Mesenchymal stem cell (in vitro differentiated cells and primary cell): ENCODE measurements at regions not wholly inside any gene's neighbourhood (a gene's known extent, or its start where the extent isn't known, plus 50 kb on each side); places are given as distances from the start of the nearest gene placed in this dataset.
"Not testable (repeated sequence)": the region's sequence is repeated elsewhere in the genome, so short reads cannot be mapped to it uniquely, and the experiment has no call there.

Experiments
- DNase-seq: peaks from one replicate; pipeline ENCODE4 v3.0.0-alpha.2; 2013
- H2AFZ ChIP-seq: one replicate; pipeline ENCODE4 v1.6.1; 2013; ENCODE audit warnings: low read depth, mild to moderate bottlenecking, control low read depth, inconsistent platforms, low read length, moderate library complexity
- H2AK5ac ChIP-seq: 2 replicates; pipeline ENCODE4 v1.6.1; 2013; ENCODE audit warnings: low read length, moderate library complexity, mild to moderate bottlenecking, inconsistent platforms; ENCODE audit not compliant: severe bottlenecking
- H2BK120ac ChIP-seq: one replicate; pipeline ENCODE4 v1.6.1; 2013; ENCODE audit warnings: low read depth, mild to moderate bottlenecking, inconsistent platforms, low read length, moderate library complexity
- H2BK12ac ChIP-seq, 2 experiments: one replicate each; pipeline ENCODE4 v1.6.1; 2013; ENCODE audit warnings: inconsistent platforms in 2 of 2, low read length in 2 of 2, mild to moderate bottlenecking in 2 of 2, moderate library complexity in 2 of 2, control low read depth in 1 of 2
- H2BK15ac ChIP-seq: one replicate; pipeline ENCODE4 v1.6.1; 2013; ENCODE audit warnings: mild to moderate bottlenecking, low read depth, inconsistent platforms; ENCODE audit not compliant: poor library complexity, severe bottlenecking
- H2BK5ac ChIP-seq: 2 replicates; pipeline ENCODE4 v1.6.1; 2013; ENCODE audit warnings: low read depth, mild to moderate bottlenecking, low read length, control low read depth, inconsistent platforms; ENCODE audit not compliant: poor library complexity, severe bottlenecking
- H3K14ac ChIP-seq, 2 experiments: one replicate each; pipeline ENCODE4 v1.6.1; 2013; ENCODE audit warnings: inconsistent platforms in 2 of 2, low read length in 2 of 2, control low read depth in 1 of 2, mild to moderate bottlenecking in 1 of 2, moderate library complexity in 1 of 2
- H3K18ac ChIP-seq, 2 experiments: one replicate each; pipeline ENCODE4 v1.6.1; 2013; ENCODE audit warnings: inconsistent platforms in 2 of 2, low read length in 2 of 2, control low read depth in 1 of 2, low read depth in 1 of 2, mild to moderate bottlenecking in 1 of 2
- H3K23ac ChIP-seq, 2 experiments: one replicate each; pipeline ENCODE4 v1.6.1; 2013; ENCODE audit warnings: inconsistent platforms in 2 of 2, low read length in 2 of 2, mild to moderate bottlenecking in 2 of 2, moderate library complexity in 2 of 2, control low read depth in 1 of 2
- H3K27ac ChIP-seq: 2 replicates; pipeline ENCODE4 v1.5.1; 2013; ENCODE audit warnings: mild to moderate bottlenecking, moderate library complexity, low read length, control low read depth, inconsistent platforms; ENCODE audit not compliant: poor library complexity, severe bottlenecking
- H3K27me3 ChIP-seq, 2 experiments: 2 replicates each; pipeline versions ENCODE4 v1.6.1 to v1.7.0; 2013; ENCODE audit warnings: low read length in 2 of 2, mild to moderate bottlenecking in 2 of 2, moderate library complexity in 2 of 2, control low read depth in 1 of 2, inconsistent platforms in 1 of 2; ENCODE audit not compliant: control insufficient read depth in 1 of 2, insufficient read depth in 1 of 2
- H3K36me3 ChIP-seq, 2 experiments: 2 replicates each; pipeline versions ENCODE4 v1.6.1 to v1.7.0; 2013; ENCODE audit warnings: low read length in 2 of 2, control low read depth in 1 of 2, inconsistent platforms in 1 of 2, low read depth in 1 of 2, mild to moderate bottlenecking in 1 of 2; ENCODE audit not compliant: insufficient read depth in 2 of 2, control insufficient read depth in 1 of 2
- H3K4ac ChIP-seq, 2 experiments: one replicate each; pipeline ENCODE4 v1.6.1; 2013; ENCODE audit warnings: inconsistent platforms in 2 of 2, low read length in 2 of 2, mild to moderate bottlenecking in 2 of 2, moderate library complexity in 2 of 2, control low read depth in 1 of 2, low read depth in 1 of 2
- H3K4me1 ChIP-seq: 2 replicates; pipeline ENCODE4 v1.6.1; 2013; ENCODE audit warnings: low read depth, low read length, control low read depth; ENCODE audit not compliant: control insufficient read depth, insufficient read depth
- H3K4me2 ChIP-seq: 2 replicates; pipeline ENCODE4 v1.6.1; 2013; ENCODE audit warnings: low read length, mild to moderate bottlenecking, inconsistent platforms; ENCODE audit not compliant: poor library complexity, severe bottlenecking
- H3K4me3 ChIP-seq, 2 experiments: 2 replicates each; pipeline versions ENCODE4 v1.5.1 to v1.7.0; 2013; ENCODE audit warnings: low read length in 2 of 2, mild to moderate bottlenecking in 2 of 2, control low read depth in 1 of 2, low read depth in 1 of 2; ENCODE audit not compliant: insufficient read depth in 1 of 2
- H3K79me1 ChIP-seq: replicated peaks from 2 replicates; pipeline ENCODE4 v1.6.1; 2013; ENCODE audit warnings: mild to moderate bottlenecking, control low read depth, low read length, inconsistent platforms; ENCODE audit not compliant: poor library complexity, severe bottlenecking
- H3K9ac ChIP-seq: 2 replicates; pipeline ENCODE4 v1.7.0; 2013; ENCODE audit warnings: mild to moderate bottlenecking, low read length, moderate library complexity
- H3K9me3 ChIP-seq: 2 replicates; pipeline ENCODE4 v1.7.0; 2013; ENCODE audit warnings: mild to moderate bottlenecking, low read length; ENCODE audit not compliant: control insufficient read depth
- H4K8ac ChIP-seq: one replicate; pipeline ENCODE4 v1.6.1; 2013; ENCODE audit warnings: inconsistent platforms, mild to moderate bottlenecking, low read length, moderate library complexity
- H4K91ac ChIP-seq: one replicate; pipeline ENCODE4 v1.6.1; 2013; ENCODE audit warnings: mild to moderate bottlenecking, low read length, inconsistent platforms
- WGBS: methylation state at CpG from one replicate; pipeline ENCODE4 v1.1.7; 2013; ENCODE audit warnings: mixed read lengths; 5-methylcytosine and 5-hydroxymethylcytosine counted together

GRCh38 chr13:84777316-84777715, 895.0 kb upstream of the SLITRK1 start:
- H3K4me2 ChIP-seq, result no peak overlapping the region
- H3K36me3 ChIP-seq, result no peaks in the 10 kb centered on the region
- no peaks in the 10 kb centered on the region for H3K27me3 ChIP-seq
- H3K4me1 ChIP-seq, result no peaks in the 10 kb centered on the region
- H2BK120ac ChIP-seq, result no peak overlapping the region
- H3K9me3 ChIP-seq, result no peaks in the 10 kb centered on the region
- no peak overlapping the region for H3K27ac ChIP-seq
- H4K8ac ChIP-seq, result no peak overlapping the region
- no peak overlapping the region for H3K9ac ChIP-seq
- no peak for DNase-seq
- H2AFZ ChIP-seq, result no peak overlapping the region
- no peak overlapping the region for H3K14ac ChIP-seq
- no peak overlapping the region for H4K91ac ChIP-seq
- H3K79me1 ChIP-seq, result no peaks in the 10 kb centered on the region
- H2BK12ac ChIP-seq, result no peak overlapping the region
- H3K23ac ChIP-seq, result no peak overlapping the region
- H2BK5ac ChIP-seq, result no peak overlapping the region
- no peak overlapping the region for H3K4me3 ChIP-seq
- no peak overlapping the region for H2AK5ac ChIP-seq
- no peak overlapping the region for H2BK15ac ChIP-seq
- 91% methylated on average over 3 of the region's 4 CpGs for WGBS
- H3K4ac ChIP-seq, result no peak overlapping the region
- H3K18ac ChIP-seq, result no peak overlapping the region

- no peak for DNase-seq
- Histone ChIP-seq H3K79me1 (no peaks in the 10 kb centered on the region), H3K4ac (no peak overlapping the region), H3K14ac (no peak overlapping the region), H2BK120ac (no peak overlapping the region), H4K91ac (no peak overlapping the region), H2AK5ac (no peak overlapping the region), H3K9me3 (no peaks in the 10 kb centered on the region), H3K4me1 (no peaks in the 10 kb centered on the region), H3K27me3 (no peaks in the 10 kb centered on the region), H3K27ac (no peak overlapping the region), H3K23ac (no peak overlapping the region), H2AFZ (no peak overlapping the region), H3K18ac (no peak overlapping the region), H2BK12ac (no peak overlapping the region), H2BK15ac (no peak overlapping the region), H3K36me3 (no peaks in the 10 kb centered on the region), H3K4me2 (no peak overlapping the region), H4K8ac (no peak overlapping the region), H3K9ac (no peak overlapping the region), H3K4me3 (no peak overlapping the region), H2BK5ac (no peak overlapping the region)
- 95% methylated on average over 2 of the region's 2 CpGs for WGBS
Observed at GRCh38 chr13:84776593-84776992, 894.3 kb upstream of the SLITRK1 start.

GRCh38 chr13:84775920-84776319, 893.6 kb upstream of the SLITRK1 start:
- H3K4ac ChIP-seq, H3K9me3 ChIP-seq, H3K14ac ChIP-seq, H3K27me3 ChIP-seq, H3K36me3 ChIP-seq, H2BK15ac ChIP-seq, H3K27ac ChIP-seq, DNase-seq, H3K18ac ChIP-seq, H3K23ac ChIP-seq, H3K4me1 ChIP-seq, H4K91ac ChIP-seq, H2BK12ac ChIP-seq, H3K4me3 ChIP-seq, H2BK120ac ChIP-seq, H4K8ac ChIP-seq, H3K79me1 ChIP-seq, H2AFZ ChIP-seq, H3K9ac ChIP-seq, H2AK5ac ChIP-seq, H2BK5ac ChIP-seq, H3K4me2 ChIP-seq: not testable (repeated sequence)
- WGBS, result 85% methylated on average over 7 of the region's 9 CpGs

- Histone ChIP-seq H3K27me3 (no peaks in the 10 kb centered on the region), H2AFZ (no peak overlapping the region), H4K8ac (no peak overlapping the region), H2BK15ac (no peak overlapping the region), H3K18ac (no peak overlapping the region), H2BK120ac (no peak overlapping the region), H3K9ac (no peak overlapping the region), H3K23ac (no peak overlapping the region), H3K9me3 (no peaks in the 10 kb centered on the region), H4K91ac (no peak overlapping the region), H3K4me1 (no peaks in the 10 kb centered on the region), H2BK5ac (no peak overlapping the region), H3K4me3 (no peak overlapping the region), H2BK12ac (no peak overlapping the region), H3K27ac (no peak overlapping the region), H3K79me1 (no peaks in the 10 kb centered on the region), H3K4me2 (no peak overlapping the region), H3K4ac (no peak overlapping the region), H3K14ac (no peak overlapping the region), H3K36me3 (no peaks in the 10 kb centered on the region), H2AK5ac (no peak overlapping the region)
- DNase-seq, result no peak
- no CpG with 5 or more reads among the region's 2 CpGs for WGBS
Observed at GRCh38 chr13:84774111-84774510, 891.8 kb upstream of the SLITRK1 start.
